Esophagus muscularis mucosa (tissue), 4 donors: ENCODE measurements at regions not wholly inside any gene's neighbourhood (a gene's known extent, or its start where the extent isn't known, plus 50 kb on each side); places are given as distances from the start of the nearest gene placed in this dataset.

Experiments used
- DNase-seq: peaks from one replicate; pipeline ENCODE4 v3.0.0-alpha.2; 2017; ENCODE audit errors: extremely low spot score
- H3K27ac ChIP-seq, 4 donors: fragments of 200-600 bp; sonication (generic); replicated peaks in 1 of 4; 1 replicate in 3 of 4; 2 replicates in 1 of 4; pipeline ENCODE4 v1.5.1; 2016 to 2019; ENCODE audit warnings: mild to moderate bottlenecking in 1 of 4
- H3K27me3 ChIP-seq, 4 donors: fragments of 200-600 bp; sonication (generic); one replicate each; pipeline versions ENCODE4 v1.5.1 to v1.6.0; 2016 to 2019
- H3K36me3 ChIP-seq, 4 donors: fragments of 200-600 bp; sonication (generic); one replicate each; pipeline ENCODE4 v1.5.1; 2016 to 2019
- H3K4me1 ChIP-seq, 4 donors: fragments of 200-600 bp; sonication (generic); one replicate each; pipeline ENCODE4 v1.5.1; 2016 to 2019
- H3K4me3 ChIP-seq, 4 donors: fragments of 200-600 bp; sonication (generic); 1 replicate in 2 of 4; 2 replicates in 2 of 4; pipeline ENCODE4 v1.5.1; 2016 to 2019; ENCODE audit warnings: mild to moderate bottlenecking in 4 of 4, moderate library complexity in 1 of 4
- H3K9me3 ChIP-seq, 4 donors: fragments of 200-600 bp; sonication (generic); 1 replicate in 3 of 4; 2 replicates in 1 of 4; pipeline ENCODE4 v1.5.1; 2016 to 2019
- EP300 ChIP-seq: sonication (generic); formaldehyde crosslinking; IDR thresholded peaks from one replicate; pipeline ENCODE4 v1.6.1; 2017; ENCODE audit warnings: antibody characterized with exemption
- POLR2A ChIP-seq: fragments of 450-650 bp; IDR thresholded peaks from one replicate; pipeline ENCODE4 v1.6.1; 2017; ENCODE audit warnings: antibody characterized with exemption, moderate library complexity, mild to moderate bottlenecking, low read depth
- POLR2AphosphoS5 ChIP-seq, 2 donors: sonication (generic); formaldehyde crosslinking; IDR thresholded peaks; one replicate each; pipeline ENCODE4 v1.6.1; 2017; ENCODE audit warnings: antibody characterized with exemption in 2 of 2
- WGBS: methylation state at CpG from one replicate; pipeline ENCODE4 v1.1.5; 2018; 5-methylcytosine and 5-hydroxymethylcytosine counted together
- intact Hi-C: fragments of 100-400 bp; cut with DNase I; formaldehyde crosslinking; loops from one replicate; pipeline ENCODE4 v1.15.1; 2023
- TF ChIP-seq, protein P1 (sequence below), 3 experiments: fragments of 200-600 bp in 2 of 3; fragments of 450-650 bp in 1 of 3; sonication (generic) in 2 of 3; IDR thresholded peaks; one replicate each; pipeline ENCODE4 v1.5.1; 2017 to 2019; ENCODE audit warnings: antibody characterized with exemption in 3 of 3, mild to moderate bottlenecking in 2 of 3, moderate library complexity in 1 of 3

- no peak for DNase-seq
- intact Hi-C loops, result no loop called here
- TF ChIP-seq, protein P1, sequence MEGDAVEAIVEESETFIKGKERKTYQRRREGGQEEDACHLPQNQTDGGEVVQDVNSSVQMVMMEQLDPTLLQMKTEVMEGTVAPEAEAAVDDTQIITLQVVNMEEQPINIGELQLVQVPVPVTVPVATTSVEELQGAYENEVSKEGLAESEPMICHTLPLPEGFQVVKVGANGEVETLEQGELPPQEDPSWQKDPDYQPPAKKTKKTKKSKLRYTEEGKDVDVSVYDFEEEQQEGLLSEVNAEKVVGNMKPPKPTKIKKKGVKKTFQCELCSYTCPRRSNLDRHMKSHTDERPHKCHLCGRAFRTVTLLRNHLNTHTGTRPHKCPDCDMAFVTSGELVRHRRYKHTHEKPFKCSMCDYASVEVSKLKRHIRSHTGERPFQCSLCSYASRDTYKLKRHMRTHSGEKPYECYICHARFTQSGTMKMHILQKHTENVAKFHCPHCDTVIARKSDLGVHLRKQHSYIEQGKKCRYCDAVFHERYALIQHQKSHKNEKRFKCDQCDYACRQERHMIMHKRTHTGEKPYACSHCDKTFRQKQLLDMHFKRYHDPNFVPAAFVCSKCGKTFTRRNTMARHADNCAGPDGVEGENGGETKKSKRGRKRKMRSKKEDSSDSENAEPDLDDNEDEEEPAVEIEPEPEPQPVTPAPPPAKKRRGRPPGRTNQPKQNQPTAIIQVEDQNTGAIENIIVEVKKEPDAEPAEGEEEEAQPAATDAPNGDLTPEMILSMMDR (IDR thresholded peaks at IDR 0.05), result no peak
- TF ChIP-seq POLR2A, result no peak
- TF ChIP-seq EP300, result no peak
- TF ChIP-seq POLR2AphosphoS5 (IDR thresholded peaks at IDR 0.05), result no peak
- Histone ChIP-seq H3K4me3 (no peak overlapping the region), H3K27ac (no peak overlapping the region), H3K9me3 (no peaks in the 10 kb centered on the region), H3K4me1 (no peaks in the 10 kb centered on the region), H3K27me3 (no peaks in the 10 kb centered on the region), H3K36me3 (no peaks in the 10 kb centered on the region)
- WGBS, result 77% methylated on average over 5 of the region's 5 CpGs
Observed at GRCh38 chr2:850429-850828, 100.2 kb upstream of the SNTG2 start.

- Histone ChIP-seq H3K36me3 (no peaks in the 10 kb centered on the region), H3K4me3 (no peak overlapping the region), H3K27ac (no peak overlapping the region), H3K27me3 (no peaks in the 10 kb centered on the region), H3K4me1 (no peaks in the 10 kb centered on the region), H3K9me3 (no peaks in the 10 kb centered on the region)
- no peak for TF ChIP-seq EP300
- TF ChIP-seq, protein P1 (IDR thresholded peaks at IDR 0.05), result no peak
- no peak for TF ChIP-seq POLR2A
- no peak for TF ChIP-seq POLR2AphosphoS5 (IDR thresholded peaks at IDR 0.05)
- no peak for DNase-seq
- intact Hi-C loops, result no loop called here
- WGBS, result 78% methylated on average over 3 of the region's 3 CpGs
Observed at GRCh38 chr2:848099-848498, 102.5 kb upstream of the SNTG2 start.

DNA sequence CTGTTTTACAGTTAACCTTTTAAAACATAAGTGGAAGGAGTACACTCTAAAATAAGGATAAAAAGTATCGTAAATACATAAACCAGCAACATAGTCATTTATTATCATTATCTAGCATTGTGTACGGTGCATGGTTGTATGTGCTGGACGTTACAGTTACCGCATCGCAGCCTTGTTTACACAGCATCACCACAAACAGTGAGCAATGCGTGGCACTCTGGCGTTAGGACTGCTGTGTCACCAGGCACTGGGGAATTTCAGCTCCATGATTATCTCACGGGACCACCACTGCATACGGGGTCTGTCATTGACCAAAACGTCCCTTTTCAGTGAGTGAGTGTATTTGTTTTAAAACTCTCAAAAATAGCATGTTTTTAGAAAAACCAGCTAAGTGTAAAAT, 103.0 kb upstream of the SNTG2 start:
- H3K4me1 ChIP-seq, result no peaks in the 10 kb centered on the region
- H3K9me3 ChIP-seq, result no peaks in the 10 kb centered on the region
- no peak overlapping the region for H3K27ac ChIP-seq
- 82% methylated on average over 10 of the region's 10 CpGs for WGBS
- TF ChIP-seq POLR2A (no peak), EP300 (no peak), POLR2AphosphoS5 (IDR thresholded peaks at IDR 0.05) (no peak)
- TF ChIP-seq, protein P1 (IDR thresholded peaks at IDR 0.05), result no peak
- no peaks in the 10 kb centered on the region for H3K27me3 ChIP-seq
- H3K36me3 ChIP-seq, result no peaks in the 10 kb centered on the region
- intact Hi-C loops, result no loop called here
- DNase-seq, result no peak
- H3K4me3 ChIP-seq, result no peak overlapping the region

DNA sequence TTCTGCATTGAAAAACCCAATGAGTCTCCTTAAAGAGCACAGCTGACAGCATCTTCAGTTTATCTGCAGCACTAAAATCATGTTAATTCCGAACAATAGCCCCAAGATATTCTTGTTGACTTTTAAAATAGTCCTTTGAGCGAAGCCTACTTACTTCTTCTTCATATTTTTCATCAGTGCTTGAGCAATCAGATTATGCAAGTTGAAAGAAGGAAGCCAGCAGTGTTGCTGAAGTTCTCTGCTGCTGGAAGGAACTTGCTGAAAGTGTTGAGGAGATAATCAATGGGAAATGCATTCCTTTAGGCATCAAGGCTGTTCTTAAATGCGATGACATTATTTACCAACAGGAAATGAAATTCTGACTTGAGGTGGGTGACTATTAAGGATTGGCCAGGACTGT, 105.9 kb upstream of the SNTG2 start:
- no peak for DNase-seq
- H3K4me1 ChIP-seq, result no peaks in the 10 kb centered on the region
- no peaks in the 10 kb centered on the region for H3K36me3 ChIP-seq
- H3K27me3 ChIP-seq, result no peaks in the 10 kb centered on the region
- no peak overlapping the region for H3K27ac ChIP-seq
- H3K9me3 ChIP-seq, result no peaks in the 10 kb centered on the region
- WGBS, result 57% methylated on average over 3 of the region's 3 CpGs
- no peak overlapping the region for H3K4me3 ChIP-seq
- no peak for TF ChIP-seq EP300
- TF ChIP-seq POLR2A, result no peak
- TF ChIP-seq POLR2AphosphoS5 (IDR thresholded peaks at IDR 0.05), result no peak
- TF ChIP-seq, protein P1 (IDR thresholded peaks at IDR 0.05), result no peak
- intact Hi-C loops, result no loop called here

- 79% methylated on average over 15 of the region's 16 CpGs for WGBS
- Histone ChIP-seq H3K4me1 (no peaks in the 10 kb centered on the region), H3K27me3 (no peaks in the 10 kb centered on the region), H3K36me3 (no peaks in the 10 kb centered on the region), H3K4me3 (no peak overlapping the region), H3K9me3 (no peaks in the 10 kb centered on the region), H3K27ac (no peak overlapping the region)
- no peak for DNase-seq
- TF ChIP-seq EP300 (no peak), POLR2A (no peak), POLR2AphosphoS5 (IDR thresholded peaks at IDR 0.05) (no peak)
- TF ChIP-seq, protein P1 (IDR thresholded peaks at IDR 0.05), result no peak
- intact Hi-C loops, result no loop called here
Observed at GRCh38 chr2:842151-842803, 108.4 kb upstream of the SNTG2 start.
